HEK293 (cell line): ENCODE measurements at regions not wholly inside any gene's neighbourhood (a gene's known extent, or its start where the extent isn't known, plus 50 kb on each side); places are given as distances from the start of the nearest gene placed in this dataset.

Experiments used
- PATZ1 ChIP-seq: fragments of 450-650 bp; formaldehyde crosslinking; IDR thresholded peaks from 2 replicates; pipeline ENCODE4 v1.5.1; 2016; ENCODE audit warnings: missing biosample characterization, missing genetic modification characterization
- YY1 ChIP-seq: fragments of 450-650 bp; formaldehyde crosslinking; IDR thresholded peaks from 2 replicates; pipeline ENCODE4 v1.5.1; 2018; ENCODE audit warnings: missing biosample characterization, missing genetic modification characterization
- ZFP41 ChIP-seq: fragments of 450-650 bp; formaldehyde crosslinking; IDR thresholded peaks from 2 replicates; pipeline ENCODE4 v1.5.1; 2016; ENCODE audit warnings: missing biosample characterization, missing genetic modification characterization, borderline replicate concordance
- ZNF501 ChIP-seq: fragments of 450-650 bp; formaldehyde crosslinking; IDR thresholded peaks from 2 replicates; pipeline ENCODE4 v1.5.1; 2016; ENCODE audit warnings: missing biosample characterization, missing genetic modification characterization
- ZNF558 ChIP-seq: fragments of 450-650 bp; formaldehyde crosslinking; IDR thresholded peaks from 2 replicates; pipeline ENCODE4 v1.5.1; 2016; ENCODE audit warnings: missing biosample characterization, missing genetic modification characterization
- ZNF76 ChIP-seq: fragments of 450-650 bp; formaldehyde crosslinking; IDR thresholded peaks from 2 replicates; pipeline ENCODE4; 2016; ENCODE audit warnings: low read depth, missing biosample characterization, missing genetic modification characterization, borderline replicate concordance
- TF ChIP-seq, protein P1 (sequence below): fragments of 450-650 bp; formaldehyde crosslinking; IDR thresholded peaks from 2 replicates; pipeline ENCODE4 v1.5.1; 2016; ENCODE audit warnings: missing biosample characterization, missing genetic modification characterization
- TF ChIP-seq, protein P2 (sequence below): fragments of 450-650 bp; formaldehyde crosslinking; IDR thresholded peaks from 2 replicates; pipeline ENCODE4 v1.5.1; 2017; ENCODE audit warnings: missing biosample characterization, missing genetic modification characterization

GRCh38 chr5:167793700-167794099 lies 497.7 kb upstream of the WWC1 start:
- TF ChIP-seq ZNF558 (no peak), PATZ1 (tag by site-specific recombination) (no peak), YY1 (tag by site-specific recombination) (no peak), ZNF501 (tag by site-specific recombination) (no peak), ZFP41 (tag by site-specific recombination) (no peak), ZNF76 (tag by site-specific recombination) (no peak)
- TF ChIP-seq, protein P1, sequence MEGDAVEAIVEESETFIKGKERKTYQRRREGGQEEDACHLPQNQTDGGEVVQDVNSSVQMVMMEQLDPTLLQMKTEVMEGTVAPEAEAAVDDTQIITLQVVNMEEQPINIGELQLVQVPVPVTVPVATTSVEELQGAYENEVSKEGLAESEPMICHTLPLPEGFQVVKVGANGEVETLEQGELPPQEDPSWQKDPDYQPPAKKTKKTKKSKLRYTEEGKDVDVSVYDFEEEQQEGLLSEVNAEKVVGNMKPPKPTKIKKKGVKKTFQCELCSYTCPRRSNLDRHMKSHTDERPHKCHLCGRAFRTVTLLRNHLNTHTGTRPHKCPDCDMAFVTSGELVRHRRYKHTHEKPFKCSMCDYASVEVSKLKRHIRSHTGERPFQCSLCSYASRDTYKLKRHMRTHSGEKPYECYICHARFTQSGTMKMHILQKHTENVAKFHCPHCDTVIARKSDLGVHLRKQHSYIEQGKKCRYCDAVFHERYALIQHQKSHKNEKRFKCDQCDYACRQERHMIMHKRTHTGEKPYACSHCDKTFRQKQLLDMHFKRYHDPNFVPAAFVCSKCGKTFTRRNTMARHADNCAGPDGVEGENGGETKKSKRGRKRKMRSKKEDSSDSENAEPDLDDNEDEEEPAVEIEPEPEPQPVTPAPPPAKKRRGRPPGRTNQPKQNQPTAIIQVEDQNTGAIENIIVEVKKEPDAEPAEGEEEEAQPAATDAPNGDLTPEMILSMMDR (tag by site-specific recombination): no peak
- TF ChIP-seq, protein P2, sequence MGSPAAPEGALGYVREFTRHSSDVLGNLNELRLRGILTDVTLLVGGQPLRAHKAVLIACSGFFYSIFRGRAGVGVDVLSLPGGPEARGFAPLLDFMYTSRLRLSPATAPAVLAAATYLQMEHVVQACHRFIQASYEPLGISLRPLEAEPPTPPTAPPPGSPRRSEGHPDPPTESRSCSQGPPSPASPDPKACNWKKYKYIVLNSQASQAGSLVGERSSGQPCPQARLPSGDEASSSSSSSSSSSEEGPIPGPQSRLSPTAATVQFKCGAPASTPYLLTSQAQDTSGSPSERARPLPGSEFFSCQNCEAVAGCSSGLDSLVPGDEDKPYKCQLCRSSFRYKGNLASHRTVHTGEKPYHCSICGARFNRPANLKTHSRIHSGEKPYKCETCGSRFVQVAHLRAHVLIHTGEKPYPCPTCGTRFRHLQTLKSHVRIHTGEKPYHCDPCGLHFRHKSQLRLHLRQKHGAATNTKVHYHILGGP (tag by site-specific recombination): no peak
